ENCODE measurements at regions not wholly inside any gene's neighbourhood (a gene's known extent, or its start where the extent isn't known, plus 50 kb on each side); places are given as distances from the start of the nearest gene placed in this dataset.

DNA sequence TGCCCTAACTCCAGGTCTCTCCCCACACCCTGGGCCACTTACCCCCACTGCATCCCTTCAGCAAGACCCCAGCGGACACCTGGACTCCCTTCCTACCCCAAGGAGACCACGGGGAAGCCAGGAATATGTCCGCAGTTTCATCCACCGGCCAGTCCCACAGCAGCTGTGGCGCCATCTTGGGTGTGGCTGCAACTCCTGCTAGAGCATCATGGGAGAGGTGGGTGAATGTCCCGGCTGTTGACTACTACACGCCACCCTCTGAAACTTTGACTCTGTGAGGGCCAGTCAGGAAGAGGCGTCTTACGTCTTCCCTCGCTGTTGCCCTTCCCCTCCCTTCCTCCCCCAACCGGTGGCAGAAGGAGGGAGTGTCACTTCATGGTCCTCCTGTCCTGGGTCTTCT, 238.3 kb upstream of the RNF32 start:
- TF ChIP-seq, protein P1, sequence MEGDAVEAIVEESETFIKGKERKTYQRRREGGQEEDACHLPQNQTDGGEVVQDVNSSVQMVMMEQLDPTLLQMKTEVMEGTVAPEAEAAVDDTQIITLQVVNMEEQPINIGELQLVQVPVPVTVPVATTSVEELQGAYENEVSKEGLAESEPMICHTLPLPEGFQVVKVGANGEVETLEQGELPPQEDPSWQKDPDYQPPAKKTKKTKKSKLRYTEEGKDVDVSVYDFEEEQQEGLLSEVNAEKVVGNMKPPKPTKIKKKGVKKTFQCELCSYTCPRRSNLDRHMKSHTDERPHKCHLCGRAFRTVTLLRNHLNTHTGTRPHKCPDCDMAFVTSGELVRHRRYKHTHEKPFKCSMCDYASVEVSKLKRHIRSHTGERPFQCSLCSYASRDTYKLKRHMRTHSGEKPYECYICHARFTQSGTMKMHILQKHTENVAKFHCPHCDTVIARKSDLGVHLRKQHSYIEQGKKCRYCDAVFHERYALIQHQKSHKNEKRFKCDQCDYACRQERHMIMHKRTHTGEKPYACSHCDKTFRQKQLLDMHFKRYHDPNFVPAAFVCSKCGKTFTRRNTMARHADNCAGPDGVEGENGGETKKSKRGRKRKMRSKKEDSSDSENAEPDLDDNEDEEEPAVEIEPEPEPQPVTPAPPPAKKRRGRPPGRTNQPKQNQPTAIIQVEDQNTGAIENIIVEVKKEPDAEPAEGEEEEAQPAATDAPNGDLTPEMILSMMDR (conservative IDR thresholded peaks at IDR 0.05; ENCODE audit: low read depth, low read length) = no peak
- no peak for TF ChIP-seq EZH2 (IDR thresholded peaks at IDR 0.05; ENCODE audit: borderline replicate concordance, low read depth, low read length, poor library complexity, severe bottlenecking)
